Amygdala (tissue), 56 donors: ENCODE measurements at regions not wholly inside any gene's neighbourhood (a gene's known extent, or its start where the extent isn't known, plus 50 kb on each side); places are given as distances from the start of the nearest gene placed in this dataset.
"Not testable (repeated sequence)": the region's sequence is repeated elsewhere in the genome, so short reads cannot be mapped to it uniquely, and the experiment has no call there.

ENCODE experiments used
- DNase-seq, 56 donors: peaks; one replicate each; lab custom pipeline; 2025; lab: John Stamatoyannopoulos, UW

DNA sequence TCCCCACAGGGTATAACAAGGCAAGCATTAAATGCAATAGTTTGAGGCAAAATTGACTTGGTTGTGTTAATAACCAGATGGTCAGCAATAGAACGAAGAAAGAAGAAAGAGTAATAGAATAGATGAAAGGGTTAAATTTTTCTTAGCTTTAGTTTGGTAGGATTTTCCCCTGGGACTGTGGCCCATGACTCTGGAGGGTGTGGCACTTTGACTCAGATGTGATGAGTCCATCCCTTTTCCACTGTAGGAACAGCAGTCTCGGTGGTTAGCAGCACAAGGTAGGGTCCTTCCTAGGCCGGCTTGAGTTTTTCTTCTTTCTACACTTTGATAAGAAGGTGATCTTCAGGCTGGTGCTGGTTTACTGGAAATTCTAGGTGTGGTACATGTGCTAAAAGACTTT, 321.0 kb downstream of the CGGBP1 start:
- not testable (repeated sequence) for DNase-seq

DNA sequence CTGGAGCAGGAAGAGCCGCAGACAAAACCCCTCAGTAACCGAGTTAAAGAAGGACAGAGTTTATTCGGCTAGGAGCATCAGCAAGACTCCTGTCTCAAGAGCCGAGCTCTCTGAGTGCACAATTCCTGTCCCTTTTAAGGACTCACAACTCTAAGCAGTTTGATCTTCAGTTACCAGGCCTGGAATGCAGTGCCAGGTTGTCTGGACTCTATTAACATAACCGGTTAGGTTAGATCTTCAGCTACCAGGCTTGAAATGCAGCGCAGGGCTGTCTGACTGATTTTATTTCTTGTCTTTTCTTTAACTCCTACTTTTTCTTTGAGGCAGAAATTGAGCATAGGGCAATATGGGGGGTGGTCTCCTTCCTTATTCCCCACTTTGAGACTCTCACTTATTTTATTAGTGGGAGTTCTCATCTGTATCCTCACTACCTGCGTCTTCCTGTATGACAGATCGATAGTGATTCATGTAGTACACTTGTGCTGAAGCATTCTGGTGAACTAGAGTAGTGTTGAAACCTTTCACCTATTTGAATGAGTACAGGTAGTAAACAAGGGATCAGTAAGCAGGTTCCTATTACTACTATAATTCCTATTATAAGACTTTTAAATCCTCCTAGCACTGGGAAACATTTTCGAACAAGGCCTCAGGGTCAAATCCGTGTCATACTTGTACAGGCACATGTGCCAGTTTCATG, 325.0 kb downstream of the CGGBP1 start:
- no peak for DNase-seq

DNA sequence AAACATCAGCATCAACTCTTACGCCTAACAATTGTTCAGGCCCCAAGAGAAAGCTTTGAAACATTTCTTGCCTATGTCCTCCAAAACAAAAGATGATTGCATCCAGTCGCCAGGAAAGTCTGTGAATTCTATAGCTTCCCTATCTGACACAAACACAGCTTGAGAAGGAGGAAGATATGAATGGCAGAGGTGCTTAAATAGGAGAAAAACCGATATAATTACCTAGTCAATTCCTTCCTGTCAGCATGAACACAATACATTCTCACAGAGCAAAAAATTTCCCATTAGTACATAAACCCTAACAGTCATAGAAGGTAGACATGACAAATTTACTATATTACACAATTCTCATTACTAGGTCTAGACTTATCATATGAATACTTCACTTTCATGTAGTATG, 326.5 kb downstream of the CGGBP1 start:
- DNase-seq: no peak

DNA sequence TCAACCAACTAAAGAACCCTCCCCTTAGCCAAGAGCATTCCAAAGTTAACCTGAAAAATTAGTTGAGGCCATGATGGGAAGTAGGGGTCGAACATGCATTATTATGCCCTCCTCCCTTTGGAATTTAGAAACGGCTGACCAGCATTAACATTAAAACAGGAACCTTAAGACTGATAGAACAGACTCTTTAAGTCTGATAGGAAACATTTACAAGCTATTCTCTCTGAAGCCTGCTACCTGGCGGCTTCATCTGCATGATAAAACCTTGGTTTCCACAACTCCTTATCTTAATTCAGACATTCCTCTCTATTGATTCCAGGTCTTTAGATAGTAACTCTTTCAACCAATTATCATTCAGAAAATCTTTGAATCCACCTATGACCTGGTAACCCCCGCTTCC, 331.0 kb downstream of the CGGBP1 start:
- no peak for DNase-seq

DNA sequence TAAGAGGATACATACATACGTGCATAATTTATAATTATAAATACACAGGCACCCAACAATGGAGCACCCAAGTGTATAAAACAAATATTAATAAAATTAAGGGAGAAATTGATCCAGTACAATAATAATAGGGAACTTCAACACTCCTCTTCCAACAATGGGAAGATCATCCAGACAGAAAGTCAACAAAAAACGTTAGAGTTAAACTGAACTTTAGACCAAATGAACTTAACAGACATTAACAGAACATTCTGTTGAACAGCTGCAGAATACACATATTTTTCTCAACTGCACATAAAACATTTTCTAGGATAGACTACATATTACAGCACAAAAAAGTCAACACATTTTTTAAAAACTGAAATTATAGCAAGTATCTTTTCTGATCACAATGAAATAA, 339.7 kb downstream of the CGGBP1 start:
- DNase-seq: no peak

DNA sequence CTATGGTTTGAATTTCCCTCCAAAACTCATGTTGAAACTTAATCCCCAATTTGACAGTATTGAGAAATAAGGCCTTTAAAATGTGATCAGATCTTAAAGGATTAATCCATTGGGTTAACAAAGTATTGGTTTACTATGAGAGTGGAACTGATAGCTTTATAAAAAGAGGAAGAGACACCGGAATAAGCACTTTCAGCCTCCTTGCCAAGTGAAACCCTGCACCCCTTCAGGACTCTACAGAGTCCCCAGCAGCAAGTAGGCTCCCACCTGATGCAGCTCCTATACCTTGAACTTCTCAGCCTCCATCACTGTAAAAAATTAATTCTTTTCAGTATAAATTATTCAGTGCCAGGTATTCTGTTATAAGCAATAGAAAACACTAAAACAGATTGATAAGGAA, 348.3 kb downstream of the CGGBP1 start:
- DNase-seq: no peak

DNA sequence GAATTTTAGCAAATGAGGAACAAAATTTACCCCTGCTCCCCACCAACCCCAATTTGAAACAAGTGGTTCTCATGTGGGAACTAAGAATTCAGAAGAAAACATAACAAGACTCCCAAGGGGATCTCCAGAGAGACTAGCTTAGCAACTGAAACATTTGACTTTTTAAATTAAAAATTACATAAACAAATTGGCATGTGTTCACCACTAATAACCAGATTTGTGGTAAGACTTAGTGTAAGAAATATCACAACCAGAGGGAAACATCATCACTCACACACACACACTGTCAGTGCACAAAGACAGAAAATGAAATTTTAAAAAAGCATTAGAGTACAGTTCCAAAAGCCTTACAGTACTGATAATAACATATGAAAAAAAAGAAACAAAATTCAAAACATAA, 348.8 kb downstream of the CGGBP1 start:
- no peak for DNase-seq

DNA sequence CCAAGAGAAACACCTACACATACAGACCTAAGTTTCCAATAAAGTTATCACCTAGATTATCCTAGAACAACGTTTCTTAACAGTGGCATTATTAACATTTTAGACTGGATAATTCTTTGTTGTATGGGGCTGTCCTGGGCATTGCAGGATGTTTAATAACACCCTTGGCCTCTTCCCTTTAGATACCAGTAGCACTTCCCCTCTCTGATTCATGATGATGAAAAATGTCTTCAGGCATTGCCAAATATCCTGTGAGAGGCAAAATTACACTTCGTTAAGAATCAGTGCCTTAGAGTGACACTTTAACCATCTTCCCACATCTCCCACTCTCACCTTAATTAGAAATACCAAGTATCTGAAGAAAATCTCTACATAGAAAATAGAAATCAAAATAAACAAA, 352.6 kb downstream of the CGGBP1 start:
- DNase-seq: no peak

DNA sequence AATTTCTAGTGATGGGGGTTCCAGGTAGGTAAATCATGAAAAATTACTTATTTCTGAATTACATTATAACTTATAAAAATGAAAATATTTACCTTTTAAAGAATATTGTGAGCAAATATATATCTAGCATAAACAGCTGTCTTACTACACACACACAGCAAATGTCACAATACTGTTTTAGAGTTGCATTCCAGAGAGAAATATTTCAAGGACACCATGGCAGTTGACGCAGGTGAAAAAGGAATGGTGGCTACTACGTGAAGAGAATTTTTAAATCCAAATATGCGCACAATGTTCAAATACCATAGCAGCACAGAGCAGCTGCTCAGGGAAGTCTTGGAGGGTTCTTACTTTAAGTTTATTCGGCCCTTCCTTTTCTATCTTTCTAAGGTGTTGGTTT, 356.2 kb downstream of the CGGBP1 start:
- no peak for DNase-seq

DNA sequence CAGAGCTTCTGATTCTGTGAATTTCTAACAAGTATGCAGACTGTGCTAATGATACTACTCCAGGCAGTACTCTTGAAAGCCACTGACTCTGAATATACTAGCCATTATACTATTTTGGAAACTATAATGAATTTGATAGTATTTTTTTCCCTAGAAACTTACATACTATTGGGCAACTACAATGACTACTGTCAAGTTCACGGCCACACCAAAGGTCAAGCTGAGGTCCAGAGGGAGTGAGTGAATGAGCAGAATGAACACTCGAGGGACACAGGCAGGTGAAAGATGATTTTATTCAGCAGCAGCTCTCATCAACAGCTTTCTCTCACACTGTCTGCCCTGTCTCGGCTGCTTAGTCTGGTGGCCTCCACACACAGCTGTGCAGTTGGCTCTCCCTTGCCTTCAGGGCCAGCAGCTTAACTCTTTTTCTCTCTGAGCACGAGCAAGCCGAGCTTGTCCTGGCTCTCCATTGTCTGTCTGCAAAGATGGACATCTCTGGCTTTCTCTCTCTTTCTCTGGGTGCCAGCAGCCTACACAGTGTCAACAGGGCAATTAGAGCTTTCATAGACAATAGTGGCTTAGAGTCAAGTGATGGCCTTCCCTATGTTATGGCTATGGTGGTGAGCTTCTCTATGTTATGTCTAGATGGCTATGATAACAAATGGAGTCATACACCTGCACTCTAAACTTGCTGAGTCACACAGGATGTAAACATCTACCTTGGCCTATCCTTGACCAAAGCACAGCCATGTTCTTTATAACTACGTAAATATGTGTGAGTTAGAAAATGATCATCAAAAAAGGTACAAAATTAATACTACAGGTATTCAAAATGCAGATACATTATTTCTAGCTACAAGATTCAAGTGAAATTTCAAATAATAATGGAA, 362.4 kb downstream of the CGGBP1 start:
- peak in 1 of 56 donors; percentile 2 for DNase-seq

DNA sequence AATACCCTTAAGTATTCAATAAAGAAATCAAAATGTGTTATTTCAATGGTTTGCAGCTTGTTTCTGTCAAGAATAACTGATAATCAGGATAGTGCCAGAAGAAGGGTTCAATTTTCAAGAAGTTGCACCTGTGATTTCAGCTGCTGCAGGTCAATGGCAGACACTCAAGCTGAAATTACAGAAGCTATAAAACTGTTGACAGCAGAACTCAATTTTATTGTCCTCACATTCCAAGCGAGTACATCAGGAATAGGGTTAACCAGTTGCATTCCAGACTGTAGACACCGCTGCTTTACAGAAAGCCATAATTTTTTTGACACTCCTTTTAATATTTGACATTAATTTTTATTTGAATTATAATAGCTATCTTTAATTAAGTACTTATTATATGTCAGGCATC, 364.1 kb downstream of the CGGBP1 start:
- no peak for DNase-seq

DNA sequence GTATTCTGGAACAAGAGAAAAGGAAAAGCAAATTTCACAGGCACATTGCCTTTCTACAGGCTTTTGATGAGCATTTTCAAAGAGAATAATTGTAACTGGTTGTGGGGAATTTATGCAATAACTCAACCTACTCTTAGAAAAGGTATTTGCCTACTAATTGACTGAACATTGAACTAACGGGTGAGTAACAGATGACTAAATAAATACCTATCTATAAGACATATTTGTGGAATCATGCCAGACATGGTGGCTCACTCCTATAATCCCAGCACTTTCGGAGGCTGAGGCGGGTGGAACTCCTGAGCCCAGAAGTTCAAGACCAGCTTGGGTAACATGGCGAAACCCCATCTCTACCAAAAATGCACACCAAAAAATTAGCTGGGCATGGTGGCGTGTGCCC, 367.7 kb downstream of the CGGBP1 start:
- DNase-seq: no peak

DNA sequence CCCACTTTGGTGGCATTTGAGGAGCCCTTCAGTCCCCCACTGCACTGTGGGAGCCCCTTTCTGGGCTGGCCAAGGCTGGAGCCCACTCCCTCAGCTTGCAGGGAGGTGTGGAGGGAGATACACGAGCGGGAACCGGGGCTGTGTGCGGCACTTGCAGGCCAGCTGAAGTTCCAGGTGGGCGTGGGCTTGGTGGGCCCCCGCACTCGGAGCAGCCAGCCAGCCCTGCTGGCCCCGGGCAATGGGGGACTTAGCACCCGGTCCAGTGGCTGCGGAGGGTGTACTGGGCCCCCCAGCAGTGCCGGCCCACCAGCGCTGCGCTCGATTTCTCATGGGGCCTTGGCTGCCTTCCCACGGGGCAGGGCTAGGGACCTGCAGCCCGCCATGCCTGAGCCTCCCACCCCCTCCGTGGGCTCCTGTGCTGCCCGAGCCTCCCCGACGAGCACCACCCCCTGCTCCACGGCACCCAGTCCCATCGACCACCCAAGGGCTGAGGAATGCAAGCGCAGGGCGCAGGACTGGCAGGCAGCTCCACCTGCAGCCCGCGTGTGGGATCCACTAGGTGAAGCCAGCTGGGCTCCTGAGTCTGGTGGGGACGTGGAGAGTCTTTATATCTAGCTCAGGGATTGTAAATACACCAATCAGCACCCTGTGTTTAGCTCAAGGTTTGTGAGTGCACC, 379.7 kb downstream of the CGGBP1 start:
- DNase-seq: not testable (repeated sequence)

DNA sequence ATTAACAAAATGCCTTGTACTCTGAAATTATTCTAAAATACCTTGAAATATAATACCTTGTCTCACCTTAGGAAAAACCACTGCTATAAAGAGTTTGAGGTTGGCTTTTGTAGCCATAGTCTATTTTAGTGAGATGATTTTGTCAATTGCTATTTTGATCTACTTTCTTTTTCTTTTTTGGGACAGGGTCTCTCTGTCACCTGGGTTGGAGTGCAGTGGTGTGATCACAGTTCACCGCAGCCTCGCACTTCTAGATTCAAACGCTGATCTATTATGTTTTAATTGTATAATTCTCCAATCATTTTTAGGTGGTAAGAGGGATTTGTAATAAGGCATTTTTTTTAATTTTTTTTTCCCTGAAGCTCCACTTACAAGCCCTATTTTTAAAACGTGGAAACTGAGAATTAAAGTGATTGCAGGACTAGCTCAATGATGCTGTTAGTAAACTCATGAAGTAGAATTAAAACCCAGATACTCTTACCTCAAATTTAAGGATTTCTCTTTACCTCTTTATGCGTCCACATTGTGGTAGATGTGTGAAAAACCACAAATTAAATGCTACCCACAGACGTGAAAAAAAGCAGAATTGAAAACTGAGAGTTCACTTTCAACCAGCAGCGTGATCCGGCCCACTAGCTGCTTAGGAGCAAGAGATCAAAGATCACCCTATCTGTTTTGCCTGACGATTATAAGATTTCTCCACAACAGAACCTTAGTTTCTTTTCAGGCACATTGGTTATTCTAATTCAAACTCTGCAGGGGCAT, 384.2 kb downstream of the CGGBP1 start:
- DNase-seq: no peak

DNA sequence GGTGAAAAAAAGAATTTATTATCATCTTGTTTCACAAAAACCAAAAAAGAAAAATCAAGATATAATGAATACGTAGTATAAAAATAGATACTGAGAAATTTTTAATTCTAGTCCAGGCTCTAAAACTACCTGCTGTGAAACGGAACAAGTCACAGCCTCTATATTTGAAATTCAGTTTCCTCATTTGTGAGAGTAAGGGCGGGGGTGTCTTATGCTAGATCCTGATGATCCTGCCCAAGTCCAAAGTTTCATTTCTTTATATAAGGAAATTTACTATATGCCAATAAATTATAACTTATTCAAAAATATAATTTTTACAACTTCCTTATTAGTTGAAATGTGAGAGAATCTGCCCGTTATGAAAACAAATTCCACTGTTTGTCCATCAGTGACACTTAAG, 385.7 kb downstream of the CGGBP1 start:
- no peak for DNase-seq

DNA sequence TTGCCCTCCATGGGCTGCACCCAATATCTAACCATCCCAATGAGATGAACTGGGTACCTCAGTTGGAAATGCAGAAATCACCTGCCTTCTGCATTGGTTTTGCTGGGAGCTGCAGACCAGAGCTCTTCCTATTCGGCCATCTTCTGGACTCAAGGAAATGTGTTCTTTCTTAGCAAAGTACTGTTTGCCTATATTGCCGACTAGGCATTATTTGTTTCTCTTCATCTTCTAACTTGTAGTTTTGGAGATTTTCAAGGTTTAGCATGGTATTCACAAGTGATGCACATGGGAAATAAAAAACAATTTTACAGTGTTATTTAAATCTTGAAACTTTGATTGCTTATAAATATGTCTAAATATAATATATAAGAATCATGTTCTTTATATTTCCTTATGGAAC, 377.8 kb upstream of the POU1F1 start:
- DNase-seq: no peak

DNA sequence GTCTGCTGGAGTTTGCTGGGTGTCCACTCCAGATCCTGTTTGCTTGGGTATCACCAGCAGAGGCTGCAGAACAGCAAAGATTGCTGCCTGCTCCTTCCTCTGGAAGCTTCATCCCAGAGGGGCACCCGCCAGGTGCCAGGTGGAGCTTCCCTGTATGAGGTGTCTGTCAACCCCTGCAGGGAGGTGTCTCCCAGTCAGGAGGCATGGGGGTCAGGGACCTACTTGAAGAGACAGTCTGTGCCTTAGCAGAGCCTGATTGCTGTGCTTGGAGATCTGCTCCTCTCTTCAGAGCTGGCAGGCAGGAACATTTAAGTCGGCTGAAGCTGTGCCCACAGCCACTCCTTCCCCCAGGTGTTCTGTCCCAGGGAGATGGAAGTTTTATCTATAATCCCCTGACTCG, 376.8 kb upstream of the POU1F1 start:
- not testable (repeated sequence) for DNase-seq

DNA sequence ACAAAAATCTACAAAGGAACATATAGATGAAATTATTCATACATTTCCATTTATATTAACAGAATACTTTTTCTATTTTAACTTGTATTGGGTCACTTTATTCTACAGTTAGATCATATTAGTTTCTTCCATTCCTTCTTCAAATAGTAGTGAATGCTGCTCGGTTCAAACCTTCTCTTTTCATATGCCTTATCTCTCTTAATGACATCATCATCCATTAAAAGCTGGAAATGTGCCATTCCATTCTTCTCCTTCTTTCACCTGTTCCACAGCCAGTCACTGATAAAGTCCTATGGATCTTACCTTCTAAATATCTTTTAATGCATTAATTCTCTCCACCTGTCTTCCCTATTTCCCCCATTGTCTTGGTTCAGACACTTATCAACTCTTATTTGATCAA, 358.0 kb upstream of the POU1F1 start:
- no peak for DNase-seq

DNA sequence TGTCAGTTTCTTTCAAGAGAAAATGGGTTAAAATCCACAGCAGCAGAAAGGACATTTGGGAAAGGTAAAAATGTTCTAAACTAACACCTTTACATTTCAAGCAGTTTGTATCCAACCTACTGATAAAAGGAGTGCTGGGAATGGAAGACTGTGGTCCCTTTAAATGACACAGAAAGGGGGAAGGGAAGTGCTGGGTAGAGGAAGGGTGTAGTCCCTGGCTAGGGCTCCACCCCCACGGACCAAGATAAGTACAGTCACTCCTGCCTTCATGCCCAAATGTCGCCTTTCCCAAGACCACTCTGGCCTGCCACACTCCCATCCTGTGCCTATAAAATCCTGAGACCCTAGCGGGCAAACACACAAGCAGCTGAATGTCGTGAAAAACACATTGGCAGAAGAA, 350.9 kb upstream of the POU1F1 start:
- DNase-seq: no peak

DNA sequence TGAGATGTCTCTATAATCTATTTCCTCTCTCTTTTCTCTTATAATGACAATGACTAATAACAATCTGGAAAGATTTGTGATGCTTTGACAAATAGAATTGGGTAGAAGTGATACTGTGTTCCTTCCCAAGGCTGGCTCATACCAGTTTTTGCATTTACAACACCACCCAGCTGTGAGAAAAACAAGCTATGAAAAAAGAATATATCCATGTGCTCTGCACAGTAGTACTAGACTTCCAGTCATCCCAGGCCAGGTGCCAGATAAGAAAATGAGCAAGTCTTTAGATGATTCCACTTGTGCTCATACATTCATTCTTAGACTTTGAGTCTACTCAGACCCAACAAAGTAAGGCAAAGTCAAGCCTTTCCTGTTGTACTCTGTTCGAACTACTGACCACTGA, 350.2 kb upstream of the POU1F1 start:
- no peak for DNase-seq

DNA sequence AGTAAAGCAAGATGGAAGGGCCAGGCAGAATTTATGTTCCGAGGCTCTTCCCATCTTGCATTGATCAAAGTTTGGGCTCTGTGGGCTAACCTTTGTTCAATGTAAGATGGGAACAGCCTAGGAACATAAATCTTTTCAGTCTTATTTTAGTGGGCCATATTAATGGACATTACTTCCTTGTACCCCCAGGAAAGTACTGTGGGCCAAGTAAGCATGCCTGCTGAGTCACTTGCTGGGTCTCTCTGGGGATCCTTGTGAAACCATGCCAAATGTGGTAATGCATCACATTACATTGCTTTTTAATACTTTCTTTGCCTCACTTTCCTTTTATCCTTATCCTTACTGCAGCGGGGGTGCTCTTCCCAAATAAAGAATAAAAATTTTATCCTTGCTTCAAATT, 349.5 kb upstream of the POU1F1 start:
- no peak for DNase-seq
